ENCODE measurements at regions not wholly inside any gene's neighbourhood (a gene's known extent, or its start where the extent isn't known, plus 50 kb on each side); places are given as distances from the start of the nearest gene placed in this dataset.
"Not testable (repeated sequence)": the region's sequence is repeated elsewhere in the genome, so short reads cannot be mapped to it uniquely, and the experiment has no call there.

GRCh38 chr16:17735099-17735498 is 264.3 kb upstream of the XYLT1 start:
- TF ChIP-seq CTCF, POLR2A, POLR2AphosphoS5 (IDR thresholded peaks at IDR 0.05): not testable (repeated sequence)

All from breast epithelium (tissue), 3 donors.